ENCODE measurements at regions not wholly inside any gene's neighbourhood (a gene's known extent, or its start where the extent isn't known, plus 50 kb on each side); places are given as distances from the start of the nearest gene placed in this dataset.
"Not testable (repeated sequence)": the region's sequence is repeated elsewhere in the genome, so short reads cannot be mapped to it uniquely, and the experiment has no call there.

GRCh38 chr6:803191-803977 lies 110.4 kb upstream of the EXOC2 start:
- Histone ChIP-seq H3K27ac (no peak overlapping the region), H3K27me3 (replicated peaks; ENCODE audit: insufficient read depth) (peaks cover 23% of the 10 kb centered on the region), H3K9me3 (ENCODE audit: low read depth) (no peaks in the 10 kb centered on the region), H3K9me2 (ENCODE audit: insufficient read depth) (no peaks in the 10 kb centered on the region), H3K9ac (no peak overlapping the region), H2AFZ (no peak overlapping the region), H3F3A (ENCODE audit: insufficient read depth) (no peaks in the 10 kb centered on the region), H3K4me2 (ENCODE audit: unreplicated experiment) (no peak overlapping the region), H4K20me1 (ENCODE audit: insufficient read depth) (no peaks in the 10 kb centered on the region), H3K36me3 (ENCODE audit: low read depth) (no peaks in the 10 kb centered on the region), H3K79me2 (ENCODE audit: insufficient read depth) (no peaks in the 10 kb centered on the region), H3K4me3 (no peak overlapping the region), H3K4me1 (ENCODE audit: insufficient read depth) (no peaks in the 10 kb centered on the region)
- no peak for DNase-seq
- in situ Hi-C loops (cut with MboI), result no loop called here
- 65 to 67% methylated on average over 11 of the region's 11 CpGs for WGBS, 2 experiments (ENCODE audit: low coverage in 1 of 2, low lambda C conversion rate in 2 of 2, missing lambda C conversion rate in 2 of 2)
- TF ChIP-seq EZH2 (IDR thresholded peaks at IDR 0.05; ENCODE audit: insufficient read depth, poor library complexity, severe bottlenecking) (no peak), EZH2phosphoT487 (IDR thresholded peaks at IDR 0.05; ENCODE audit: insufficient read depth, low read depth) (no peak)

GRCh38 chr6:802701-803100 lies 109.8 kb upstream of the EXOC2 start:
- Histone ChIP-seq H4K20me1 (ENCODE audit: insufficient read depth) (no peaks in the 10 kb centered on the region), H3K9me3 (ENCODE audit: low read depth) (no peaks in the 10 kb centered on the region), H3K27me3 (replicated peaks; ENCODE audit: insufficient read depth) (peaks cover 29% of the 10 kb centered on the region), H3K4me3 (no peak overlapping the region), H3K36me3 (ENCODE audit: low read depth) (no peaks in the 10 kb centered on the region), H3K9ac (no peak overlapping the region), H3K9me2 (ENCODE audit: insufficient read depth) (no peaks in the 10 kb centered on the region), H2AFZ (no peak overlapping the region), H3F3A (ENCODE audit: insufficient read depth) (no peaks in the 10 kb centered on the region), H3K4me1 (ENCODE audit: insufficient read depth) (no peaks in the 10 kb centered on the region), H3K79me2 (ENCODE audit: insufficient read depth) (no peaks in the 10 kb centered on the region), H3K4me2 (ENCODE audit: unreplicated experiment) (no peak overlapping the region), H3K27ac (no peak overlapping the region)
- DNase-seq, result no peak
- TF ChIP-seq EZH2phosphoT487 (IDR thresholded peaks at IDR 0.05; ENCODE audit: insufficient read depth, low read depth) (no peak), EZH2 (IDR thresholded peaks at IDR 0.05; ENCODE audit: insufficient read depth, poor library complexity, severe bottlenecking) (no peak)
- 63 to 64% methylated on average over 9 of the region's 9 CpGs for WGBS, 2 experiments (ENCODE audit: low coverage in 1 of 2, low lambda C conversion rate in 2 of 2, missing lambda C conversion rate in 2 of 2)
- in situ Hi-C loops (cut with MboI), result no loop called here

GRCh38 chr6:802223-802622 lies 109.3 kb upstream of the EXOC2 start:
- H3K27ac ChIP-seq; H3K79me2 ChIP-seq (ENCODE audit: insufficient read depth); H3K4me1 ChIP-seq (ENCODE audit: insufficient read depth); H4K20me1 ChIP-seq (ENCODE audit: insufficient read depth); H3K9ac ChIP-seq; H3K4me3 ChIP-seq; H3F3A ChIP-seq (ENCODE audit: insufficient read depth); H3K4me2 ChIP-seq (ENCODE audit: unreplicated experiment); in situ Hi-C loops (cut with MboI); H3K9me3 ChIP-seq (ENCODE audit: low read depth); H3K36me3 ChIP-seq (ENCODE audit: low read depth); H2AFZ ChIP-seq; H3K9me2 ChIP-seq (ENCODE audit: insufficient read depth); DNase-seq: not testable (repeated sequence)
- H3K27me3 ChIP-seq (replicated peaks; ENCODE audit: insufficient read depth), result peaks cover 31% of the 10 kb centered on the region
- WGBS, 2 experiments (ENCODE audit: low coverage in 1 of 2, low lambda C conversion rate in 2 of 2, missing lambda C conversion rate in 2 of 2), result 70 to 71% methylated on average over 10 of the region's 10 CpGs

DNA sequence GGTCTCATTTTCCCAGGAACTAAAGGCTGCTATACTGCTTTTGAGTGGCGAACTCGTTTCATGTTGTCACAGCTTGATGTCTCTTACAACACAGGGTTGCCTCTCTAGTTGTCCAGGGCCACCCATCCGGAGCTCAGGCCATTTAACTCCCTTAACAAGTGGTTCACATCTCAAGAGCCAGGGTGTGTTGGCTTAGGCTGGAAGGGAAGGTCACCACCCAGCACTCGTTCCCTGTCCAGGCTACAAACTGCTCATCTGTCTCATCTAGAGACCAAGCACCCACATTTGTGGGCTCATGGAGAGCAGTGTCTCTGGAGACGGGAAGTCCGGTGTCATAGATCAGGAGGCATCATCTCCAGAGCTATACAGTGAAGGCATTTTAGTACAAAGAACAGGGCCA lies 106.8 kb upstream of the EXOC2 start:
- peaks cover 56% of the 10 kb centered on the region for H3K27me3 ChIP-seq (replicated peaks; ENCODE audit: insufficient read depth)
- in situ Hi-C loops (cut with MboI), result loop anchor here (10.0 kb wide), 1 partner anchor 605 kb away; no protein-coding TSS in a partner anchor
- WGBS, 2 experiments (ENCODE audit: low coverage in 1 of 2, low lambda C conversion rate in 2 of 2, missing lambda C conversion rate in 2 of 2), result 72 to 78% methylated on average over 6 of the region's 6 CpGs

More for the DNA sequence above, 106.8 kb upstream of the EXOC2 start:
- Histone ChIP-seq H3K4me1 (ENCODE audit: insufficient read depth) (no peaks in the 10 kb centered on the region), H3K27ac (no peak overlapping the region), H3K9me3 (ENCODE audit: low read depth) (no peaks in the 10 kb centered on the region), H3K4me3 (no peak overlapping the region), H3K9ac (no peak overlapping the region), H3K79me2 (ENCODE audit: insufficient read depth) (no peaks in the 10 kb centered on the region), H2AFZ (no peak overlapping the region), H3F3A (ENCODE audit: insufficient read depth) (no peaks in the 10 kb centered on the region), H3K4me2 (ENCODE audit: unreplicated experiment) (no peak overlapping the region), H3K36me3 (ENCODE audit: low read depth) (no peaks in the 10 kb centered on the region), H4K20me1 (ENCODE audit: insufficient read depth) (no peaks in the 10 kb centered on the region), H3K9me2 (ENCODE audit: insufficient read depth) (no peaks in the 10 kb centered on the region)
- no peak for DNase-seq
- TF ChIP-seq EZH2 (IDR thresholded peaks at IDR 0.05; ENCODE audit: insufficient read depth, poor library complexity, severe bottlenecking), result no peak
- TF ChIP-seq EZH2phosphoT487 (IDR thresholded peaks at IDR 0.05; ENCODE audit: insufficient read depth, low read depth), result no peak

Data from GM23248 (cell line).